EL (cell line): ENCODE measurements at regions not wholly inside any gene's neighbourhood (a gene's known extent, or its start where the extent isn't known, plus 50 kb on each side); places are given as distances from the start of the nearest gene placed in this dataset.
"Not testable (repeated sequence)": the region's sequence is repeated elsewhere in the genome, so short reads cannot be mapped to it uniquely, and the experiment has no call there.

Experiments used
- DNase-seq: peaks from one replicate; pipeline ENCODE4 v3.0.0-alpha.2; 2016

- DNase-seq, result not testable (repeated sequence)
Observed at GRCh38 chr10:30196559-30196958, 137.2 kb upstream of the JCAD start.

- DNase-seq, result no peak
Observed at GRCh38 chr10:30192846-30193608, 133.6 kb upstream of the JCAD start.

GRCh38 chr10:30190577-30191552 lies 131.5 kb upstream of the JCAD start:
- no peak for DNase-seq

- DNase-seq, result no peak
Observed at GRCh38 chr10:30189238-30189580, 129.8 kb upstream of the JCAD start.

GRCh38 chr10:30188556-30189237 lies 129.3 kb upstream of the JCAD start:
- no peak for DNase-seq

GRCh38 chr10:30188101-30188500 lies 128.7 kb upstream of the JCAD start:
- peak; percentile 17 for DNase-seq

GRCh38 chr10:30187010-30187409 lies 127.6 kb upstream of the JCAD start:
- no peak for DNase-seq

- peak; percentile 9 for DNase-seq
Observed at GRCh38 chr10:30186371-30186875, 127.0 kb upstream of the JCAD start.

- DNase-seq, result peak; percentile 88
Observed at GRCh38 chr10:30185916-30186315, 126.5 kb upstream of the JCAD start.

GRCh38 chr10:30185341-30185740 lies 126.0 kb upstream of the JCAD start:
- DNase-seq, result no peak

- DNase-seq, result no peak
Observed at GRCh38 chr10:30184397-30185033, 125.1 kb upstream of the JCAD start.

- no peak for DNase-seq
Observed at GRCh38 chr10:30183055-30183402, 123.6 kb upstream of the JCAD start.

- peak; percentile 94 for DNase-seq
Observed at GRCh38 chr10:30182191-30183054, 123.0 kb upstream of the JCAD start.

GRCh38 chr10:30178356-30178964 lies 119.1 kb upstream of the JCAD start:
- DNase-seq, result peak; percentile 63

- no peak for DNase-seq
Observed at GRCh38 chr10:30176776-30177533, 117.6 kb upstream of the JCAD start.

GRCh38 chr10:30176182-30176581 lies 116.8 kb upstream of the JCAD start:
- DNase-seq, result peak; percentile 57

GRCh38 chr10:30172673-30173072 lies 113.3 kb upstream of the JCAD start:
- peak; percentile 26 for DNase-seq

GRCh38 chr10:30172091-30172490 lies 112.7 kb upstream of the JCAD start:
- DNase-seq, result no peak

GRCh38 chr10:30171601-30172000 lies 112.2 kb upstream of the JCAD start:
- DNase-seq, result no peak

GRCh38 chr10:30170814-30171213 lies 111.4 kb upstream of the JCAD start:
- peak; percentile 63 for DNase-seq

GRCh38 chr10:30170146-30170545 lies 110.8 kb upstream of the JCAD start:
- no peak for DNase-seq
